ENCODE measurements at regions not wholly inside any gene's neighbourhood (a gene's known extent, or its start where the extent isn't known, plus 50 kb on each side); places are given as distances from the start of the nearest gene placed in this dataset.

DNA sequence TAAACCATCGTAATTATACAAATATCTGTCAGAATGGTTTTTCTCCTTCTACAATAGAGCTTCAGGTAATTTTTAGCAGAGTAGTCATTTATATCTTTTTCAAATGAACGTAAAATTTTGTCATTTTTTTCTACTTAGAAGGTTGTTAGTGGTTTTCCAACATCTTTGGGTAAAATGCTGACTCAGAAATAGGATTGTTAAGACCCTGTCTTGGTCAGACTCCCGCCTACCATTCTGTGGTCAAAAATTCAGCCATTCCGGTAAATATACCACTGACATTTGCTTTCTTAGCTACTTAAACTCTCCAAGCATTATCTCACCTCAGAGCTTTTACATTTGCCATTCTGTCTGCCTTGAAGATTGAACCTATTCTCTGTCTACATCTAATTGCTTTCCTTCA, 154.1 kb upstream of the CDH19 start:
- TF ChIP-seq EZH2 (IDR thresholded peaks at IDR 0.05; ENCODE audit: borderline replicate concordance, low read length) (no peak), CTCF (IDR thresholded peaks at IDR 0.05; ENCODE audit: low read length) (no peak)
